GM18508 (cell line): ENCODE measurements at regions not wholly inside any gene's neighbourhood (a gene's known extent, or its start where the extent isn't known, plus 50 kb on each side); places are given as distances from the start of the nearest gene placed in this dataset.

Experiments used
- ATAC-seq: cut with Tn5 transposase; IDR thresholded peaks from one replicate; pipeline ENCODE4 v1.9.1; 2021; ENCODE audit warnings: moderate number of reproducible peaks; ENCODE audit not compliant: insufficient read depth, unreplicated experiment

- no peak for ATAC-seq
Observed at GRCh38 chr15:39304201-39304841, 276.6 kb upstream of the THBS1 start.

GRCh38 chr15:39304931-39305728 is 275.7 kb upstream of the THBS1 start:
- ATAC-seq: no peak

DNA sequence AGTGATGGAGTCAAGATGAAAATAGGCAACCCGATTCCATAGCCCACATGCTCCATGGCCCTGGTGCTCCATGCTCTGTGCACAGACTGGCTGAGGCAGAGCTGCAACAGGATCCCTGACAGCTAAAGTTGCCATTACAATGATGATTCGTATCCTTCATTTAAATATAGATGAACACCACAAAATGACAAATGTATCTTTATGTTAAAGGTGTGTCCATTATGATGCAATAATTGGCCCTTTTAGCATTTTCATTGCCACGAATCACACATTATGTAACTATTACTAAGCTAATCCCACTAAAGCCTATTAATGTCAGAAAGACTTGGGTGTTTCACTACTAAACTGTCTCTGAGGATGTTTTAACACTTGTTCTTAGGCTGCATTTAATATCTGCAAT is 270.2 kb upstream of the THBS1 start:
- no peak for ATAC-seq

DNA sequence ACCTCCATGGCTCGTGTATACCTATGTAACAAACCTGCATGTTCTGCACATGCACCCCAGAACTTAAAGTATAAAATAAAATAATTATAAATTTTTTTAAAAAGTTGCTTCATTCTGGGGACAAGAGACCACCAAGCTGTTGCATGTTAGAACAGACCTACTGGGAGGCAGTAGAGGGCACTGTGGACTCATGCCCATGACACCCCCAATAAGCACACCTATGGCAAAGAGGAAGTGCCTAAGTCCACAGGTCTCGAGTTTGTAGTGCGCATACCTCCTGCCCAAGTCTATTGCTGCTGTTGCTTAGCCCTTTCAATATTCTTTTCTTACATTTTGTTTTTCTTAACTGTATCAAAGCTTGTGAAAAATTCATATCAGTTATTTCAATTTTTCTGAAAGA is 267.9 kb upstream of the THBS1 start:
- ATAC-seq: no peak

DNA sequence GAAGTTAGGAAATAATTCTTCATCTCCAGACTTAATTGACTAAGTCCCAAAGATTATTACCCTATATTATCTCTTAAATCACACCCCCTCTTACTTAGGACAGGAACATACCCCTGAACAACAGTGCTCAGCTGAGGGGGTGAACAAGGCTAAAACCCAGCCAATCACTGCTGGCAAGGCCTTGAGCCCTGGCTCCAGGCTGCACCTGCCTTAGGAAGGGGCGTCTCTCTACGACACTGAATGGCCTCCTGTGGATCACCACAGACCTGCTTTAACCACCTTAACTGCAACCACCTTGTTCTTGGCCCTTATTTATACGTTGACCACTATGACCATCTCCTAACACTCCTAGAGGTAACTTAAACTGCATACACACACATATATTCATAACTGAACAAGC is 267.4 kb upstream of the THBS1 start:
- no peak for ATAC-seq

DNA sequence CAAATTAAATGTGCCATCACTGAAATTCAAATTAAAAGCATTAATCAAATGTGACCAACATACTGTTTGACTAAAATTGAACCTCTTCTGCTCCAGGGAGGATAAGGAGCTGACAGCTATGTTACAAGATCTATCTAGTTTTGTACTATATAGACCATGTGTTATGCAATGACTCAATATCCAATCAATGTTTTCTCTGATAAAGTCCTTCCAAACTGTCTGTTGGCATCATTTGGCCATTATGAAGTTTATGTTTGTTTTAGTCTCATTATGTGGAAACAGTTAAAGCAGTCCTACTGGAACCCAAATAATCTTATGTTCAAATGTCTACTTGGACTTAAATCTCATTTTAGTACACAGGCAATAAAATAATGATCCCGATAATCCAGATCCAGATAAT is 267.0 kb upstream of the THBS1 start:
- no peak for ATAC-seq

DNA sequence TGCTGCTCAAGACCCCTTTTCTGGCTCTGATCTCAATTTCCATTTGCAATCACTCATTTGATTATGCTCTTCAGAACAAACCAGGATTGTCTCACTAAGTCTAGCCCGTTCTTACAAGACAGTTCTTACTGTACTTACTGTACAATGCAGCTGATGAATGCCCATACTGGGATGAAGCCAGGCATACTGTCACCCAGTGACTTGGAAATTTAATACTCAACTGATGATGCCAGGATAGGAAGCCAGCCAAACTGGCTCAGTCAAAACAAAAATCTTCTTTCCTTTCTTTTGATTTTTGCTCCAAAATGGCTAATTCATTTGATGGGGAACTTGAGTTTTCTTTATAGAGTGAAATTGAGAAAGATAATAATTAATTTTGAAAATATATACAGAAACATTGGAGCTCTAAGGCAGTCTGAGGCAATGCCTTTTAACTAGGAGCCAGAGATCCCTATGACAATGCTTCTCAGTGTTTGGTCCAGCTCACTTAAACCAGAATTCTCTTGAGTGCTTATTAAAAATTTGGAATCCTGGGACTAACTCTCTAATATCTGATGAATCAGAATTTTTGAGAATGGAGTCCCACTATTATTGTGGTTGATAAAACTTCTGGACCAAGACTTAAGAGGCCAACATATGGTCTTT is 265.6 kb upstream of the THBS1 start:
- no peak for ATAC-seq

GRCh38 chr15:39317225-39317624 is 263.7 kb upstream of the THBS1 start:
- ATAC-seq: no peak

GRCh38 chr15:39318231-39318630 is 262.6 kb upstream of the THBS1 start:
- ATAC-seq: no peak

GRCh38 chr15:39320355-39320754 is 260.5 kb upstream of the THBS1 start:
- no peak for ATAC-seq

GRCh38 chr15:39320886-39321285 is 260.0 kb upstream of the THBS1 start:
- no peak for ATAC-seq

DNA sequence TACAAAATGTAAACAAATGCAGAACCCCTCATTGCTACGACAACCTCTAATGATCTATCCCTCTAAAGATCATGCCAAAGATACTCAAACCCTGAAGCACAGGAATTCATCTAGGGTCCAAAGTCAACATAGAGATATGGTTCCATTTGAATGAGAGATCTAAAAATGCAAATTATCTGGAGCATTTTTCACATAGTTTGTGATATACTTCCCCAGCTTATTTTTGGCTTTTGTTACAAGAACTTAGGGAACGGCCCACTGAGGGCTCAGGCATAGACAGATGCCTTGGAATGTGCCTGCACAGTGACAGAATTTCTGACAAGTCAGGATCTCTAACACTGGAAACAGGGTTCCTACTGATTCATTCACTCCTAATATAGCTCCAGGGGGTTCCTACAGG is 258.9 kb upstream of the THBS1 start:
- no peak for ATAC-seq

DNA sequence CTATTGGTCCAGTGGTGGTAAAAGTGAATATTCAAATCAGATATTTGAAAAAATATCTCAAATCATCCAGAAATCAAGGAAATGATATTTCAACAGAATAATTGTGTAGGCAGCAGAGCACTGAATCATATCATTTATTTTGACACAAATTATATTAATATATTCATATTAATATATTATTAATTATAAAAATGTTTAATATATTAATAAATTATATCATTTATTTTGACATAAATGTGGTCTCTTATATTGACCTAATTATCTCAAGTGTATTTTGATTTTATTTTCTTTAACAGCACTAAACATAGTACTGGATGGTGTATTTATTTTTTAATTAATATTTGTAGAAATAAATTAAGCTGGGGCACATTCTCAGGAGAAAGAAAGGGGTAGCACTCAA is 257.7 kb upstream of the THBS1 start:
- ATAC-seq: no peak

DNA sequence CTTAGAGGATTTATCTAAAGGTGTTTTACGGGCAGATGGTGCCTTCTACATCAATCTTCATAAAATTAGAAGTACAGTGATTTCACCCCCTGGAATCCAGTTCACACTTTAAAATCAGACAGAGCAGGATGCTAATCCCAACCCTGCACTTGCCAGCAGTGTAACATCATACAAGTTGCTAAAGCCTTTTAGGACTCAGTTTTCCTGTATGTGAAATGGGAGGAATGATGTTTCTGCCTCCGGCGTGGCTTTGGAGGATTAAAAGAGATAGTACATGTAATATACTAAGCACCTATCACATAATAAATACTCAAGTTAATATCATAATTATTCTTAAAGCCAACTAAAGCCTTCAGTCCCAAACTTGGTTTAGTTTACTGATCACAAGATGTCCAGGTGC is 257.2 kb upstream of the THBS1 start:
- ATAC-seq: no peak

DNA sequence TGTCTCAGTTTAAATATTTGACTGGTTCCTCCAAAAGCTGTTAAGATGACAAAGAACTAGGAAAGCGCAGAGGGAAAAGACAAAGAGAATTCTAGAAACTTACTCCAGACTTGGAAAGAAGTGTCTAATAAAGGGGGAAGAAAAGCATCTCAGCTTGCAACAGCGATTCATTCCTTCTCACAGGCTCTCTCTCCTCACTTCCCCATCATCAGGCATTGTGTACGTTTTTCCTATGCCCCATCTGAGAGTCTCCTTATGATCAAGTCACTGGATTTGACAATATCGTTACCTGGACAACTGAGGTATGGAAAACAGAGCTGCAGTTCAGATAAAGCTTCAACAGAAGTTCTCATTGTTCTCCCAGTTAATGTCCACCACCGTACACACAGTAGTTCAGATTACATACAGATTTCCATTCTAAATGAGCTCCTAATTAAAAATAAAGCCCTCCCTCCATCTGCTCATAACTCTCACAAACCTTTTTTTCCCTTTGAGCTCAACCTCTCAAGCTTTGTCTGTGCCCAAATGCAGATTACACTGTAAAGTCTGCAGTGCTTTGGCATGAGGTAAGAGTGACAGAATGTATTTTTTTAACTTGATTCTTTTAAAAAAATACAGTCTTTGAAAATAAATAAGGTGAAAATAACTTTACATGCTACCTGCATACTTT is 254.4 kb upstream of the THBS1 start:
- no peak for ATAC-seq

- no peak for ATAC-seq
Observed at GRCh38 chr15:39327005-39327730, 253.7 kb upstream of the THBS1 start.

- ATAC-seq: no peak
Observed at GRCh38 chr15:39330061-39330460, 250.8 kb upstream of the THBS1 start.

DNA sequence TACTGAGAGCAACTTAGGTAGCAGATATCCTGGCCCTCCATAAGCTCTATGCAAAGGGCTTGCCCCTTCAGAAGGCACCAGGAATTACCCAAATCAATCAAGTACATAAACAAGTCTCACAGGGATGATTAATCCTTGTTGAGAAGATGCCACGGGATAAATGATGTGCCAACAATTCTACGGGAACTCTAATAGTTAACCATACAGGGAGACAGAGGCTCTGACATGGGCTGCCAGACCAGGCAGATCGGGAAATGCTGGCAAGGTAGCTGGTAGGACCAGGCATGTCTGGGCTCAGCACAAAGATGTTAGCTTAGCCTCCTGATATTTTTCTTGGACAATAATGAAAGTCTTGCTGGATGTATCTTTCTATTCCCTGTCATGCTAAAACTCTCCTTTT is 249.3 kb upstream of the THBS1 start:
- ATAC-seq: no peak

GRCh38 chr15:39332846-39333245 is 248.0 kb upstream of the THBS1 start:
- ATAC-seq: no peak

DNA sequence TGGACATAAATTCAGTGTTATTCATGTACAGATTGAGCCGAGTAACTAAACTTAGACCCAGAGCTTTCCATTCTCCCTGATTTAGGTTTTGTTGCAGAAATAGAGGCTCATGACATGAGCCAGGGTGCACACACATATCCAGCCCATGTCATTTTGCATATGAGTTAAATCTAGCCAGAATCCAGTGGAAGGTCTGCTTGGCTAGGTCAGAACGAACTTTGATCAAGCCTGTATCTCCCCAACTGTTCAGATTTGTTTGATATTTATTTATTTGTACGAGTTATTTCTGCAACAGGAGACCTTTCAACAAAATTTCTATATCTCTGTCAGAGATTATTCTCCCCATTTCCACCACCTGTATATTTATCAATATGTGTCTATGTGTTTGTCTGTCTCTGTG is 247.5 kb upstream of the THBS1 start:
- ATAC-seq: no peak
